OCI-LY1 (cell line): ENCODE measurements at regions not wholly inside any gene's neighbourhood (a gene's known extent, or its start where the extent isn't known, plus 50 kb on each side); places are given as distances from the start of the nearest gene placed in this dataset.
"Not testable (repeated sequence)": the region's sequence is repeated elsewhere in the genome, so short reads cannot be mapped to it uniquely, and the experiment has no call there.

Experiments
- CTCF ChIP-seq: fragments of 200-600 bp; sonication (generic), shearing (Covaris generic); IDR thresholded peaks from 2 replicates; pipeline ENCODE4 v1.5.1; 2017; ENCODE audit warnings: mild to moderate bottlenecking, antibody characterized with exemption, low read length, moderate library complexity, mixed read lengths
- EZH2 ChIP-seq: fragments of 200-600 bp; sonication (generic), shearing (Covaris generic); IDR thresholded peaks from 2 replicates; pipeline ENCODE4 v1.8.0; 2017; ENCODE audit warnings: borderline replicate concordance, mixed run types, mild to moderate bottlenecking, antibody characterized with exemption, low read length, moderate library complexity, mixed read lengths

GRCh38 chr1:78271423-78271822 is 219.4 kb upstream of the PTGFR start:
- not testable (repeated sequence) for TF ChIP-seq EZH2, CTCF
